HuH-7 (cell line): ENCODE measurements at regions not wholly inside any gene's neighbourhood (a gene's known extent, or its start where the extent isn't known, plus 50 kb on each side); places are given as distances from the start of the nearest gene placed in this dataset.
"Not testable (repeated sequence)": the region's sequence is repeated elsewhere in the genome, so short reads cannot be mapped to it uniquely, and the experiment has no call there.

Experiments
- DNase-seq: peaks from one replicate; pipeline ENCODE4 v3.0.0; 2011; ENCODE audit warnings: low spot score

DNA sequence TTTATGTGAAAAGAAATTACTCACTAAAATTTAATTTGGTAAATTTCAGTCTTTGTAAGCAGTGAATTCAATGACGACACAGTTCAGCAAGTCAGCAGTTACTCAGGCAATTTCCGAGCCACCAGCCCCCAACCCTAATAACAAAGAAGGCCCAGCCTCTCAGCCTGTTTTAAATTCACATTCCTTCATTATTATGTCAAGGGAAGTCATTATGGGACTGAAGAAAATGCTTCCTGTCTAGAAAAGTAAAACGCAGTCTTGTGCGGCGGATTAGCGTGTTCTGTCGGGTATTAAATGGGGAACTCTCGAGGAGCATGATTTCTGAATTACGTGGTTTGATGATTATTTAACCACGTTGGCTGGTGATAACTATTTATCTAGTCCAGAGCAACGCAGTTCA lies 177.6 kb downstream of the AIPL1 start:
- no peak for DNase-seq

DNA sequence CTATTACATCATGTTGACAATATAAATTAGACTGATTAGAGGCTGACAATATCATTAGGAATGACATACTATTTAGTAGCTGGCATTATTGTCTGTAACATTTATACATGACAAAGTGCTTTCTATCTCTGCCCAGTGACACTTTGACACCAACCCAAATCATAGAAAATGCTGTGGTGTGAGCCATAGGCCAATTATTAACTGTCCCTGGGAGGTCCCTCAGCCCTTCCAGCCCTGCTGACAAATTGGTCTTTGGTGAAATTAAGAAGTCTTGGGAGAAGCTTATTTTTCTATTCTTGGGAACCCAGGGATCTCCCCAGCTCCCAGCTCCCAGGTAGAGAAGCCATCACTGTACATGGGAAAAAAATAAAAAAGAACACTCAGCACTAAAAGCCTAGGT lies 179.6 kb downstream of the AIPL1 start:
- no peak for DNase-seq

DNA sequence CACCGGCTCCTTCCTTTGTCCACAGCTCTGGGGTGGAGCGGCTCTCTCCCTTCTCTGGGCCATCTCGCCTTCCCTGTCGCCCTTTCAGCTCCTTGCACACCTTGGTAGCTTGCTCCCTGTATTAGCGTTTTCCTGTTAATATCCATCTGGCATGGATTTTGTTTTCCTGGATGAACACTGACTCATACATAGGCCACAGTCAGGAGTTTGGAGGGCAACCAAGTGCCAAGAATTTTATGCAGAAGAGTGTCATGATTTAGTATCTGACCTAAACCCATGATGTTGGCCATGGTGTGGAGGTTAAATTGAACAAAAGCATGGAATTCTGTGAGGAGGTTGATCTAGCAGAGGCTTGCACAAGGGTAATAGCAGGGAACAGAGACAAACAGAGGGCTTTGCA lies 180.9 kb downstream of the AIPL1 start:
- DNase-seq = no peak

DNA sequence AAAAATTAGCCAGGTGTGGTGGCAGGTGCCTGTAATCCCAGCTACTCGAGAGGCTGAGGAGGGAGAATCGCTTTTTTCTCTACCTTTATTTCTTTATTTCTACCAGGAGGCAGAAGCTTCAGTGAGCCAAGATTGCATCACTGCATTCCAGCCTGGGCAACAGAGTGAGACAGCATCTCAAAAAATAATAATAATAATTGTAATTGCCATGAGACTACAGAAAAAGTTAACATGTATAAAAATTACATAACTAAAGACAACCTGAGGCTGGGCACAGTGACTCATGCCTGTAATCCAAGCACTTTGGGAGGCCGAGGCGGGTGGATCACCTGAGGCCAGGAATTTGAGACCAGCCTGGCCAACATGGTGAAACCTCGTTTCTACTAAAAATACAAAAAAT lies 181.5 kb downstream of the WSCD1 start:
- DNase-seq = not testable (repeated sequence)

DNA sequence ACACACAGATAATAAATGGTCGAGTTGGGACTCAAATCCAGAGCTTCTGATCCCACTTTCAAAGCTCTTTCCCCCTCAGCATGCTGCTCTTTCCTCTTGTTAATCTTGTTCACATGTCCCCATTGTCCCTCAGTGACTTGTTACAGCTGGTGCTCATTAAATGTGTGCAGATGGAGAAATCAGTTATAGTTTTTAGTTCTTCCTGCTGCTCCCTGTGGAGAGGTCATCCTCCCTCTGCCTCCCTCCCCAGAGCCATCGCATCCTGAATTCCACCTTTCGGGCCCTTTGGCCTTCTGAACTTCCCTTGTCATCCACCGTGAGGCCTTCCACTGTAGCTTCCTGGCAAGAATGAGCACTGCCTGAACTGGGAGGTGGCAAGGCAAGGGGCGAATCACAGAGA lies 179.6 kb downstream of the WSCD1 start:
- no peak for DNase-seq

DNA sequence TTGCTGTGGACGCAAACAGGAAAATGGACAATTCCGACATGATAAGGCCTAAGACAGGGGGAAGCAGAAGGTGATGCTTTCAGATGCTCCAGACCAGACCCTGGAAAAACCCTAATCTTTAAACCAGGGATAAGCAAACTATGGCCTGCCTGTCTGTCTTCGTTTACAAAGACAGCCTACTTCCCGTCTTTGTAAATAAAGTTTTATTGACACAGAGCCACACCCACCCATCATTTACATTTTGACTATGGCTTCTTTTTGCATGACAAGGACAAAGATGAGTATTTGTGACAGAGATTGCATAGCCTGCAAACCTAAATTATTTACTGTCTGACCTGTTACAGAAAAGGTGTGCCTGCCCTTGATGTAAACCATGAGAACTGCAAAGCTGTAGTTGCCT lies 177.9 kb downstream of the WSCD1 start:
- DNase-seq = no peak

DNA sequence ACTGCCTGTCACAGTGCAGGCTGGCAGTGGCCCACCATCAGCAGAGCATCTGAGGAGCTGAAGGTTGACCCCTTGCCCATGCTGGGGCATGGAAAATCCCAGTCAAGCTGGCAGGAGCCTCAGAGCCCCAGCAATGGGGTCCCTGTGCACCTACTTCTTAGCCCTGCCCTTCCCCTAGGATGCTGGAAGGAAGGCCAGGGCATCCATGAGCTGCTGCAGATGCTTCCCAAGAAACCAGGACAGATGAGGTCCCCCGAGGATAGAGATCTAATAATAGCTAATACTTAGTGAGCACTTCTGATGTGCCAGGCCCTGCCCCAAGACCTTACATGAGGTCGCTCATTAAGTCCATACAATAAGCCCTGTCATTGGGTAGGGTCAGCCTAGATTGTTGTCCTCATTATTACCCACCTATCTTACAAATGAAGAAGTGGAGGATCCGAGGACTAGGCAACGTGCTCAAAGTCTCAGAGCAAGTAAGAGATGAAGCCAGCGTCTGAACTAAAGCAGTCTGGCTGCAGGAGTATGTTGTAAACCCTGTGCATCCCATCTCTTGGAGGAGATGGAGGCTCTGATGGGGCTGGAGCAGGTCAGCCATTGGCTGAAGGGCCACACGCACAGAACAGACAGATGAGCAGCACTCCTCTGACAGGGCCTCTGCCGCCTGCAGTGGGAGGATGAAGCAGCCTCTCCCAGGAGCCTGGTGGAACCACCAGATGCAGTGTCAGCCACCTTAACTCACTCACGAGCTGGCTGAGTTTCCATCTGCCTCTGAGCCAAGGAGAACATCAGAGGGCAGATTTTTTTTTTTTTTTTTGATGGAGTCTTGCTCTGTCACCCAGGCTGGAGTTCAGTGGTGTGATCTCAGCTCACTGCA lies 175.4 kb downstream of the WSCD1 start:
- DNase-seq = no peak

DNA sequence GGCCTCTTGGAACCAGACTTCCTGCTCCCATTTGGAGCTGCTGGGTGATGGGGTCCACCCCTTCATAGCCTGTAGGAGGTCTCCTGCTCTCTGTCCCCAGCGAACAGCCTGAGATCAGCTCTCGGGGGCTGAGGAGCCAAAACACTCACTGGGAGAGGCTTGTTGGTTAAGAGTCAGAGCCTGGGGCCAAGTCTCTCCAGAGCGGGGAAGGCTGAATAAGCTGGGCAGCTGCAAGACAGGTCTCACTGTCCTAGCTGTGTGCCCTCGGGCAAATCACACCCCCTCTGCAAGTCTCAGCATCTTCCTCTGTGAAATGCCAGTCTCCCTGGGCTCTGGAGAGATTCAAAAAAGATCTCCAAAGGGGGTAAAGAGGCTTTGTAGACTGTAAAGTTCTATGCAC lies 174.6 kb downstream of the WSCD1 start:
- no peak for DNase-seq

DNA sequence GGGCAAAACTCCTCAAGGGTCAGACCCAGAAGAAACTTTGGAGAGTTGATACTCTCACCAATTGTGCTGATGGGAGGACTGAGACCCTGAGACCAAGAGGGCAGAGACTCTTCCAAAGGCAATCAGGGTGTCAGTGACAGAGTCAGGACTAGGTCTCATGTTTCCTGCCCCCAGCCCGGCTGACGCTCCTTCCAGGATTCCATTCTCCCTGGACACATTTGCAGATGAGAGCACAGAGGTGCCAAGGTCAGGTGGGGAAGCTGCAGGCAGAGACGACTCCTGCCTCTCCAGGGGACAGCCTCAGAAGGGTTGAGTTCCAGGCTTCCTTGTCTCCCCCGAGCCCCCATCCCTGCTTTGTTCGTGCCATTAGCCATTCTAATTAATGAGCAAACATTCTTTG lies 174.1 kb downstream of the WSCD1 start:
- DNase-seq = no peak

DNA sequence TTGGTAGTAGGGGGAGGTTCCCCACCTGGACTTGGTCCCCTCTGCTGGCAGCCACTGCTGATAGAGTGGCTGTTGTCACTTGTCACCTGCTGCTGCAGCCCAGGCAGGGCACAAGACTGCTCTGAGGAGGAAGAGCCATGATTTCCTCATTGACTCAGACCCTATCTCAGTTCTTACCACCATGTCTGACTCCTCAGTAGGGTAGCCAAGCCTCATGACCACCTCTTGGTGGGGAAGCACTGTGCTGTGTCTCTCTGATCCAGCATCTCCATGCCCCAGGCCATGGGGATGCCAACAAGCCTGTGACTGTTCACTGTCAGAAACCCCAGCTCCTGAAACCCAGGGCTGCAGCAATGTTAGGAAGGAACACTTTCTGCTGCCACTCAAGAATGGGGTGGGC lies 173.0 kb downstream of the WSCD1 start:
- no peak for DNase-seq

DNA sequence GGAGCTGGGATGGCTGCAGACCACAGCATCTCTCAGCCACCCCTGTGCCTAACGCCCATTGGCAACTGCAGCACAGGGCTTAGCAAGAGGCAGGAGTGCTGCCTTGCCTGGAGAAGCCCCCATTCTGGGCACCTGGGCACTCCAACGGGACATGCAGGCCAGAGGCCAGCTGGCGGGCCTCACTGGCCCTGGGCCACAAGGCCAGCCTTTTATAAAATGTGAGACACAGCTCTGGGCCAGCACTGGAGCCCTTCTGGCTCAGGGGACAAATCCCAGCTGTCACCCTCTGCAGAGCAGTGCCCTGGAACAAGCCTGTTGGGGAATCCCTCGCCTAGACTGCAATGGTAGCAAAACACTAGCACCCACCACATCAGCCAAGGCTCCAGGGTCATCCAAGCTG lies 171.8 kb downstream of the WSCD1 start:
- DNase-seq = no peak

DNA sequence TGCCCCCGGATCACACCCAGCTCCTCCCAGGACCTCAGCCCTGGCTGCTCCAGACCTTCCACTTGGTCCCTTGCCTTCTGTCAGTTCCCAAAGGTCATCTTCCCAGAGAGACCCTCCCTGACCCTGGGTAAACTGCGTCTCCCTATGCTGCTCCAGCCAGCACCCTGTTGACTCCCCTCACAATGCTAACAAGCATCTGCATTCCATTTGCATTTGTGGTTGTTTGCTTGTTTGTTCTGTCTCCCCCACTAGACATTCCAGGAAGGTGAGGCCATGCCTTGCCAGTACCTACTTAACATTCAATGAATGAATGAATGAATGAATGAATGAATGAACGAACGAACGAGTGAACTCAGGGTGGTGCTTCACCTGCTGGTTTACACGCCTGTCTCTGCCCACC lies 171.2 kb downstream of the WSCD1 start:
- no peak for DNase-seq

DNA sequence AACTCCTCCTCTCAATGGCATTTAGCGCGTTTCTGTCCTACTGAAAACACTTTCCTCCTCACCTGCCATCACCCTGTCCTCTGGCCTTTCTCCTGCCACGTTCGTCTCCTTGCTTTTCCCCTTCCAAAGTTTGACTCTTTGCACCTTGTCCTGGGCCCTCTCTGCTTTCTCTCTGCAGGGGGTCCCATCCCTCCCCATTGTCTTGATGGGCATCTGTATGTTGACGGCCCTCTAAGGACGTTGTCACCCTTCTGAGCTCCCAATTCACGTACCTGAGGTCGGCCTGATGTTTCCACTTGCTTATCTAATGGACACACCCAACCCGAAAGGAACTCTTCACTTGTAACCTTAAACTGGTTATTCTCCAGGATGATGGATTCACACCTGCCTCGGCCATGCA lies 170.4 kb downstream of the WSCD1 start:
- no peak for DNase-seq

DNA sequence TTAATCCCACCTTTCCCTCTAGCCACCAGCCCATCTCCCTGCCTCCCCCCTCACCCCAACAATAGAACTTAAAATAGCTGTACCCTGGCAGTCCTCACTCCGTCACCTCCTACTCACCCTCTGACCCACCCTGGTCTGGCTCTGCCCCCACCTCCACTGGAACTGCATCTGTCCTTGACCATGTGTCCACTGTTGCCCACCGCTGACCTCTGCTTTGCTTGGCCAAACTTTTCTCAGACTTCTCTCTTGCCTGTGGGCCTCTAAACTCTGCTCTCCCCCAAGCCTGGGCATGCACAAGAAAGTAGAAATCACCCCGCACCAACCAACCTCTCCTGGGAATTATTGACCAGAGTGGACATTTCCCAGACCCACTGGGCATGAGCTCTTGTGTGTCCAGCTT lies 169.8 kb downstream of the WSCD1 start:
- DNase-seq = no peak

DNA sequence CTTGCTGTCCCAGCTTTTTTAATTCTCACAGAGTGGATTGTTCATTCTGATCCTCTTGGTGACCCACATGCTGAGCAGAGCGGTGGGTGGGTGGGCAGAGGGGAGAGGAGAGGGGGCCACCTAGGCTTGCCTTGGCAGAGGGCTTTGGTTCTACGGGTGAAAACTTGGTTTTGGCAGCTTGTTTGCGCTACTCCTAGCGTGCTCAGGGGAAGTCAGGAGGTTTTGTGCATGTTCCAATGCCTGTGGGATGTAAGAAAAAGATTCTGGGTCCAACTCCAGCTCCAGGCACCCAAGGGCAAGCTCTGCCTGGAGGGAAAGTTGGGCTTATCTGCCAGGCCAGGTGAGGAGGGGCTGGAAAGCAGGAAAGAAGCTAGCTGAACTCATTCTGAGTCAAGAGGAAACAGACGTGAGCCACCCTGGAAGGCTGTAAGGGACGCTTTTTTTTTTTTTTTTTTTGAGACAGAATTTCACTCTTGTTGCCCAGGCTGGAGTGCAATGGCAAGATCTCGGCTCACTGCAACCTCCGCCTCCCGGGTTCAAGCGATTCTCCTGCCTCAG lies 169.1 kb downstream of the WSCD1 start:
- no peak for DNase-seq

DNA sequence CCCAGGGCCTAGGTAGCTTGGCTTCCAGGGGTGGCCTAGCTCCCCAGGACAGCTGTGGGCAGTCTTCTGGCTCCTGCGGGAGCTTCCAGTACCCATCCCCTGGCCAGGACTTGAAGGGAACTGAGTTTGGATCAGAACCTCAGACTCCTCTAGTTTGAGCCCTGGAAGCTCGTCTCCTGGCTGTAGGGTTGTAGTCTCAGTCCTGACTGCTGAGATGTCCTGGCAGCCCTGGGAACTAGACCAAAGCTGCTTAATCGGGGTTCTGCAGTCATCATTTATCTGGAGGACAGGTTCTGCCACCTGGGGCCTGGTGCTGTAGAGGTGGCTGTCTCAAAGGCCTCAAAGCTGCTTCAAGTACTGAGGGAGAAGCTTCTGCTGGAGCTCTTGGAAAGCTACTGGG lies 163.7 kb downstream of the WSCD1 start:
- DNase-seq = no peak

DNA sequence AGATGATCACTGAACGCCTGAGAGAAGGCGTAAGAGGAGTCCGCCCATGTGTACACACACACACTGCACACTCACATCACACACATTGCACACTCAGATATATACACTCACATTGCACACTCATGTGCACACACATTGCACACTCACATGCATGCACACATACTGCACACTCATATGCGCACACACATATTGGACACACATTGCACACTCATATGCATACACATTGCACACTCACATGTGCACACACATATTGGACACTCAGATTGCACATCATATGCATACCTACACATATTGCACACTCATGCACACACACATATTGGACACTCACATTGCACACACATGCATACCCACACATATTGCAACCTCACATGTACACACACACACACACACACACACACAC lies 163.2 kb downstream of the WSCD1 start:
- no peak for DNase-seq

DNA sequence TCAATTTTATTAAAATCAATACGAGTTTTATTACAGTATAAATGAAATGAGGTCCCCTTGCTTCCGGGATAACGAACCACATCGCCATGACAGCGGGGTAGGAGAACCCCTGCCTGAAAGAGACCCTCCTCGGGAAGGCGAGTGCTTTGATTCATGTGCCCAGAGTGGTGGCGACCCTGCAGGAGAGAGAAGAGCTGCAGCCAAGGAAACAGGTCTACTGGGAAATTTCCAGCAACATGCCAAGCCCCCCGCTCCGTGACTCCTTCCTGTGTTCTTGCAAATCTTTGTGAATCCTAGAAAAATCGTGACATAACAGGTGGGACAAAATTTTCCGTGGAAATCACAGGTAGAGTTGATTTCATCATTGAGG lies 162.5 kb downstream of the WSCD1 start:
- no peak for DNase-seq

DNA sequence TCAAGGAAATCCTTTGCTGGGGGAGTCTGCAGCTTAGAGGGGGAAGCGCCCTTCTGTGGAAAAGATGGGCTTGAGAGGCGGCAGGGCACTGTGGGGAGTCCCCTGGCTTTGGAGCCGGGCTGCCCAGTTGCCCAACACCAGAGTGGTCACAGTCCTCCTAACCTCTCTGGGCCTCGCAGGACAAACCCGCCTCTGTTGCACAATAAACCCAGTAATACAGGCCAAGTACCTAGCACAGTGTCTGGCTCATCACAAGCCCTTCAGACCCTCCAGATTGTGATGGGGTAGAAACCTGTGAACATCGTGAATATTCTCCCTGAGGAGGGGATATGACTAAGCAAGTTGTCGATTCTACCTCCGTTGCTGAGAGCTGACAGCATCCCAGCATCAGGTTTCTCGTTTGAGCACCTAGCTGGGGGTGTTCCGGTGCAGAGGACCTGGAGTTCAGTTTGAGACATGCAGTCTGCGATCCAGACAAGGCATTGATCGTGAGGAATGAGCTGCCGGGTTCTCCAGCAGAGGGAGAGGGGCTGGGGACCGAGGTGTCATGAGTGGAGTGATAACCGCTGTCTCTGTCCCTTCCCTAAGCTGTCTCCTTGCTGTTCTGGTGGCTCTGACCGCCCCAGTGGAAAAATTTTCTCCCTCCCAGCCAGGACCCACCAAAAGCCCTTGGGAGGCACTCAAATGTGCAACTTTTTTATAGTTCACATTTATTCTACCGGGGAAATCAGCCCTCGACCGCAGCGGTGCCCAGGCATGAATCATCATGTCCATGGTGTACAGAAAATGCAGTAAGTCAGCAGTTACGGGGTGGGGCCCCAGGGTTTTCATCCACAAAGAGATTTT lies 161.9 kb downstream of the WSCD1 start:
- no peak for DNase-seq

DNA sequence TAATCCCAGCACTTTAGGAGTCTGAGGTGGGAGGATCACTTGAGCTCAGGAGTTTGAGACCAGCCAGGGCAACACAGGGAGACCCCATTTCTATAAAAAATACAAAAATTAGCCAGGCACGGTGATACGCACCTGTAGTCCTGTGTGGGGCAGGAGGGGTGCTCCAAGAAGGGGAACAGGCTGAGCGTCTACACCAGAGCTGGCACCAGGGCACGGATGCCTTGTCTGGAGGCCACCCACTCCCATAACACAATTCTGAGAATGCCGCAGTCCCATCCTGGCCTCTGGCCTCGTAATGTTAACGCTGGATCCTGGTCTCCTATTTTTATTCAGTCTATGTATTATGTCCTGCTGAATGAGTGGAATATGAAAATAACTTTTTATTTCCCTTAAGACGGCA lies 161.3 kb downstream of the WSCD1 start:
- DNase-seq = no peak

DNA sequence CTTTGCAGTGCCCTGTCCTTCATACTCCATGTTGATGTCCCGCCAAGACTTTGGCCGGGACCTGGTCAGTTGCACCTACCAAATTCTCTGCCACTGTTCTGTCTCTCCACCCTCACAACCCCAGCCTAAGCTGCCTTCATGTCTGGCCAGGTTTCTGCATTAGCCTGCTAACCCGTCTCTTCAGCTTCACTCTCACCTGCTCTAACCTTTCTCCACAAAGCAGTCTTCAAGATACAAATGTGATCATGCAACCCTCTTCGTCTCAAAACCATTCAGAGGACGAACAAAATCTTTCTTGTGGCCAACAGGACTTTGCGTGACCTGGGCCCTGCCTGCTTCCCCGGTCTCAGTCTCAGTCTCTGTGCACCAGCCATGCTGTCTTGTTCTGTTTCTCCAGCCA lies 148.2 kb downstream of the WSCD1 start:
- no peak for DNase-seq

DNA sequence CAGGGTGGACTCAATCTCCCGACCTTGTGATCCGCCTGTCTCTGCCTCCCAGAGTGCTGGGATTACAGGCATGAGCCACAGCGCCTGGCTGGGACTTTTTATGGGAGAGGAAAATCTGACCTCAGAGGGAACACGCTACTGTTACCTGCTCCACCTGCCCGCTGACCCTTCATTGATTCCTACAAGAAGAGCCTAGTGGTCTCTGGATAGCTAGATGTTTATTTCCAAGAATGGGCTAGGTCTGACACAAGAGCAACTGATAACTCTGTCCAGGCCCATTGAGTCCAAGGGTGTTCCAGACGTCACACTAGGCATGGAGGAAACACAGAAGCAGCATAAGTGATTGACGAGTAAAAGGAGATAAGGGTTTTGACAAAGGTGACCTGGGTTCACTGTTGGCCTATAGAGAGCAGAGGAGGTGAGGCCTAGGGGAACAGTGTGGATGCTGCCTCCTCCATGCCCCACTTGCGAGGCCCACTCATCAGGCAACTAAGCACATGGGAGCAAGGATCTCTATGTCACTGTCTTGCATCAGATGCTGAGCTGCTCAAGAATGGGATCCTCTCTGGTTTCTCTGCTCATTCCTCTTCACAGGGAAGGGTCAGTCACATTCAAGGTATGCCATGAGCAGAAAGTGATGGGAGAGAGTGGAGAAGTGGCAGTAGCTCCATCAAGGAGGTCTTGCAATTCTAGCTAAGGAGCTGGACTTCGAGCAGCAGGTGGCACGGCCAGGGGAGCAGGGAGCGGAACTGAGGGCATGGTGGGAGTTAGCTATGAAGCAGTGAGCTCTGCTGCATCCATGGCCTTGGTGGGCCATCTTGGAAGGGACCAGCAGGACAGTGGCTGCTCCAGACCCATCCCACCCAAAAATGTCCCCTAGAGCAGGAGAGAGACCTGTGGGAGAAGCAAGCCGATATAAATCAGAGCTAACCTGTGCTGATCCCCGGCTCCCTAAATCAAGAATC lies 145.2 kb downstream of the WSCD1 start:
- DNase-seq = no peak
